CD4-positive, CD25-positive, alpha-beta regulatory T cell (primary cell): ENCODE measurements at regions not wholly inside any gene's neighbourhood (a gene's known extent, or its start where the extent isn't known, plus 50 kb on each side); places are given as distances from the start of the nearest gene placed in this dataset.

ENCODE experiments used
- ATAC-seq, 2 donors: fragments of 150-1000 bp; cut with Tn5 transposase; one replicate each; pipeline ENCODE4 v1.10.0; 2021; ENCODE audit warnings: low read depth in 2 of 2, moderate number of reproducible peaks in 2 of 2, moderate library complexity in 1 of 2
- DNase-seq, 3 donors: peaks; one replicate each; pipeline versions ENCODE4 v3.0.0 to v3.0.0-alpha.2; 2012 to 2022; ENCODE audit warnings: mixed read lengths in 1 of 3
- H3K27ac ChIP-seq: one replicate; pipeline ENCODE4 v1.7.0; 2013; ENCODE audit warnings: mild to moderate bottlenecking, low read length; ENCODE audit not compliant: insufficient read depth, poor library complexity, severe bottlenecking
- H3K27me3 ChIP-seq: one replicate; pipeline ENCODE4 v1.7.0; 2013; ENCODE audit warnings: low read length; ENCODE audit not compliant: control insufficient read depth, insufficient read depth
- H3K36me3 ChIP-seq: one replicate; pipeline ENCODE4 v1.7.0; 2013; ENCODE audit warnings: mild to moderate bottlenecking, low read length, moderate library complexity; ENCODE audit not compliant: control insufficient read depth, insufficient read depth
- H3K4me1 ChIP-seq: 2 replicates; pipeline ENCODE4 v1.7.0; 2013; ENCODE audit warnings: mild to moderate bottlenecking, low read length; ENCODE audit not compliant: insufficient read depth, control insufficient read depth, poor library complexity, severe bottlenecking
- H3K4me3 ChIP-seq: one replicate; pipeline ENCODE4 v1.7.0; 2013; ENCODE audit warnings: low read depth, mild to moderate bottlenecking, low read length, moderate library complexity
- H3K9me3 ChIP-seq, 2 experiments: 1 replicate in 1 of 2; 2 replicates in 1 of 2; pipeline ENCODE4 v1.7.0; 2013; ENCODE audit warnings: low read length in 2 of 2, mild to moderate bottlenecking in 1 of 2, moderate library complexity in 1 of 2; ENCODE audit not compliant: control insufficient read depth in 2 of 2
- H3K27ac Mint-ChIP-seq, 3 donors: one replicate each; pipeline ENCODE4 v1.8.0; 2020 to 2022; ENCODE audit warnings: mild to moderate bottlenecking in 3 of 3, mixed read lengths in 3 of 3, moderate library complexity in 2 of 3
- H3K27me3 Mint-ChIP-seq: one replicate; pipeline ENCODE4 v1.8.0; 2022; ENCODE audit warnings: mild to moderate bottlenecking, mixed read lengths
- H3K36me3 Mint-ChIP-seq: one replicate; pipeline ENCODE4 v1.8.0; 2020; ENCODE audit warnings: mixed read lengths
- H3K4me1 Mint-ChIP-seq, 4 donors: one replicate each; pipeline ENCODE4 v1.8.0; 2020 to 2022; ENCODE audit warnings: mixed read lengths in 4 of 4, mild to moderate bottlenecking in 1 of 4
- H3K4me3 Mint-ChIP-seq, 4 donors: one replicate each; pipeline ENCODE4 v1.8.0; 2020 to 2022; ENCODE audit warnings: mild to moderate bottlenecking in 4 of 4, mixed read lengths in 4 of 4, moderate library complexity in 3 of 4
- H3K9me3 Mint-ChIP-seq, 7 donors: one replicate each; pipeline ENCODE4 v1.8.0; 2020 to 2022; ENCODE audit warnings: mixed read lengths in 7 of 7, mild to moderate bottlenecking in 3 of 7, moderate library complexity in 2 of 7

- Histone ChIP-seq H3K4me3 (no peak overlapping the region), H3K27me3 (no peaks in the 10 kb centered on the region), H3K36me3 (no peaks in the 10 kb centered on the region), H3K4me1 (no peaks in the 10 kb centered on the region), H3K9me3 (no peaks in the 10 kb centered on the region), H3K27ac (no peak overlapping the region)
- Mint-ChIP-seq H3K36me3 (no peaks in the 10 kb centered on the region), H3K27ac (no peak overlapping the region), H3K4me3 (no peak overlapping the region), H3K27me3 (peaks cover 5% of the 10 kb centered on the region), H3K4me1 (peaks cover 0 to 4% (median 0%) of the 10 kb centered on the region in 4 donors), H3K9me3 (no peaks in the 10 kb centered on the region)
- no peak for ATAC-seq
- DNase-seq, result peak in 1 of 3 donors; percentile 26
Measured at GRCh38 chr3:67109651-67110204, 111.6 kb downstream of the KBTBD8 start.

- Histone ChIP-seq H3K4me3 (no peak overlapping the region), H3K27me3 (no peaks in the 10 kb centered on the region), H3K9me3 (no peaks in the 10 kb centered on the region), H3K36me3 (no peaks in the 10 kb centered on the region), H3K27ac (no peak overlapping the region), H3K4me1 (no peaks in the 10 kb centered on the region)
- Mint-ChIP-seq H3K4me3 (no peak overlapping the region), H3K27me3 (peaks cover 13% of the 10 kb centered on the region), H3K36me3 (no peaks in the 10 kb centered on the region), H3K9me3 (no peaks in the 10 kb centered on the region), H3K27ac (no peak overlapping the region), H3K4me1 (peaks cover 0 to 4% (median 0%) of the 10 kb centered on the region in 4 donors)
- ATAC-seq (peak; percentile 79 to 85), DNase-seq (peak; percentile 49 to 79 (median 62))
Measured at GRCh38 chr3:67113802-67114407, 115.8 kb downstream of the KBTBD8 start.

- H3K27ac Mint-ChIP-seq, result no peak overlapping the region
- ATAC-seq (no peak), DNase-seq (no peak)
- no peak overlapping the region for H3K27ac ChIP-seq
- no peaks in the 10 kb centered on the region for H3K4me1 ChIP-seq
- H3K4me1 Mint-ChIP-seq, result peaks cover 0 to 4% (median 0%) of the 10 kb centered on the region in 4 donors
- H3K27me3 Mint-ChIP-seq, result peaks cover 13% of the 10 kb centered on the region
- H3K27me3 ChIP-seq, result no peaks in the 10 kb centered on the region
- no peaks in the 10 kb centered on the region for H3K9me3 ChIP-seq
- H3K36me3 Mint-ChIP-seq, result no peaks in the 10 kb centered on the region
- no peaks in the 10 kb centered on the region for H3K9me3 Mint-ChIP-seq
- no peak overlapping the region for H3K4me3 ChIP-seq
- H3K4me3 Mint-ChIP-seq, result no peak overlapping the region
- H3K36me3 ChIP-seq, result no peaks in the 10 kb centered on the region
Measured at GRCh38 chr3:67118122-67118521, 120.0 kb downstream of the KBTBD8 start.

GRCh38 chr3:67118635-67119034, 120.5 kb downstream of the KBTBD8 start:
- Mint-ChIP-seq H3K27me3 (peaks cover 10% of the 10 kb centered on the region), H3K36me3 (no peaks in the 10 kb centered on the region), H3K27ac (no peak overlapping the region)

GRCh38 chr3:67123914-67124313, 125.8 kb downstream of the KBTBD8 start:
- H3K4me3 Mint-ChIP-seq, result no peak overlapping the region
- Histone ChIP-seq H3K4me3 (no peak overlapping the region), H3K4me1 (no peaks in the 10 kb centered on the region), H3K27me3 (no peaks in the 10 kb centered on the region), H3K9me3 (peaks cover 0 to 4% of the 10 kb centered on the region in 2 experiments), H3K36me3 (no peaks in the 10 kb centered on the region), H3K27ac (no peak overlapping the region)
- no peaks in the 10 kb centered on the region for H3K27me3 Mint-ChIP-seq
- no peaks in the 10 kb centered on the region for H3K36me3 Mint-ChIP-seq
- no peak for ATAC-seq
- H3K27ac Mint-ChIP-seq, result no peak overlapping the region
- H3K9me3 Mint-ChIP-seq, result peaks cover 0 to 3% (median 0%) of the 10 kb centered on the region in 7 donors
- H3K4me1 Mint-ChIP-seq, result no peaks in the 10 kb centered on the region
- DNase-seq, result no peak

More at GRCh38 chr3:67118635-67119034, 120.5 kb downstream of the KBTBD8 start:
- Histone ChIP-seq H3K27me3 (no peaks in the 10 kb centered on the region), H3K4me1 (no peaks in the 10 kb centered on the region), H3K9me3 (no peaks in the 10 kb centered on the region), H3K4me3 (no peak overlapping the region), H3K36me3 (no peaks in the 10 kb centered on the region), H3K27ac (no peak overlapping the region)
- peaks cover 0 to 2% (median 0%) of the 10 kb centered on the region in 7 donors for H3K9me3 Mint-ChIP-seq
- no peak for DNase-seq
- H3K4me1 Mint-ChIP-seq, result peaks cover 0 to 2% (median 0%) of the 10 kb centered on the region in 4 donors
- no peak overlapping the region for H3K4me3 Mint-ChIP-seq
- no peak for ATAC-seq

- H3K4me1 Mint-ChIP-seq, result no peaks in the 10 kb centered on the region
- Histone ChIP-seq H3K27ac (no peak overlapping the region), H3K4me3 (no peak overlapping the region), H3K9me3 (peaks cover 0 to 4% of the 10 kb centered on the region in 2 experiments), H3K27me3 (peaks cover 2% of the 10 kb centered on the region), H3K36me3 (no peaks in the 10 kb centered on the region), H3K4me1 (no peaks in the 10 kb centered on the region)
- no peaks in the 10 kb centered on the region for H3K27me3 Mint-ChIP-seq
- DNase-seq, result no peak
- no peak overlapping the region for H3K27ac Mint-ChIP-seq
- peaks cover 0 to 3% (median 0%) of the 10 kb centered on the region in 7 donors for H3K9me3 Mint-ChIP-seq
- ATAC-seq, result no peak
- H3K4me3 Mint-ChIP-seq, result no peak overlapping the region
- H3K36me3 Mint-ChIP-seq, result no peaks in the 10 kb centered on the region
Measured at GRCh38 chr3:67127254-67127653, 129.1 kb downstream of the KBTBD8 start.

- no peaks in the 10 kb centered on the region for H3K4me1 Mint-ChIP-seq
- H3K4me3 Mint-ChIP-seq, result no peak overlapping the region
- H3K4me1 ChIP-seq, result no peaks in the 10 kb centered on the region
- H3K36me3 ChIP-seq, result no peaks in the 10 kb centered on the region
- peaks cover 3 to 29% (median 10%) of the 10 kb centered on the region in 7 donors for H3K9me3 Mint-ChIP-seq
- H3K27me3 Mint-ChIP-seq, result no peaks in the 10 kb centered on the region
- DNase-seq (no peak), ATAC-seq (no peak)
- H3K36me3 Mint-ChIP-seq, result peaks cover 3% of the 10 kb centered on the region
- no peaks in the 10 kb centered on the region for H3K27me3 ChIP-seq
- H3K27ac Mint-ChIP-seq, result no peak overlapping the region
- no peak overlapping the region for H3K4me3 ChIP-seq
- H3K9me3 ChIP-seq, result no peaks in the 10 kb centered on the region
- no peak overlapping the region for H3K27ac ChIP-seq
Measured at GRCh38 chr3:67142432-67142831, 144.3 kb downstream of the KBTBD8 start.

GRCh38 chr3:67145738-67146137, 147.6 kb downstream of the KBTBD8 start:
- Histone ChIP-seq H3K9me3 (no peaks in the 10 kb centered on the region), H3K36me3 (no peaks in the 10 kb centered on the region), H3K4me1 (no peaks in the 10 kb centered on the region), H3K27ac (no peak overlapping the region), H3K27me3 (no peaks in the 10 kb centered on the region), H3K4me3 (no peak overlapping the region)
- DNase-seq, result no peak
- H3K9me3 Mint-ChIP-seq, result peaks cover under 1 to 6% (median 4%) of the 10 kb centered on the region in 7 donors
- H3K36me3 Mint-ChIP-seq, result no peaks in the 10 kb centered on the region
- ATAC-seq, result no peak
- H3K27me3 Mint-ChIP-seq, result no peaks in the 10 kb centered on the region
- H3K4me3 Mint-ChIP-seq, result no peak overlapping the region
- no peak overlapping the region for H3K27ac Mint-ChIP-seq
- H3K4me1 Mint-ChIP-seq, result no peaks in the 10 kb centered on the region
